ENCODE measurements at regions not wholly inside any gene's neighbourhood (a gene's known extent, or its start where the extent isn't known, plus 50 kb on each side); places are given as distances from the start of the nearest gene placed in this dataset.

- no peak for DNase-seq
Observed at GRCh38 chr2:12932192-12932591, 215.5 kb downstream of the TRIB2 start.

- DNase-seq = no peak
Observed at GRCh38 chr2:12934146-12934756, 217.5 kb downstream of the TRIB2 start.

- DNase-seq = no peak
Observed at GRCh38 chr2:12935222-12935621, 218.5 kb downstream of the TRIB2 start.

- DNase-seq = no peak
Observed at GRCh38 chr2:12935796-12936195, 219.1 kb downstream of the TRIB2 start.

GRCh38 chr2:12941203-12941602 lies 224.5 kb downstream of the TRIB2 start:
- DNase-seq = no peak

- no peak for DNase-seq
Observed at GRCh38 chr2:12948231-12948960, 231.7 kb downstream of the TRIB2 start.

GRCh38 chr2:12948961-12949353 lies 232.2 kb downstream of the TRIB2 start:
- DNase-seq = no peak

- no peak for DNase-seq
Observed at GRCh38 chr2:12949406-12949805, 232.7 kb downstream of the TRIB2 start.

GRCh38 chr2:12950174-12950573 lies 233.4 kb downstream of the TRIB2 start:
- DNase-seq = no peak

- no peak for DNase-seq
Observed at GRCh38 chr2:12950957-12951656, 234.4 kb downstream of the TRIB2 start.

GRCh38 chr2:12951657-12951973 lies 234.9 kb downstream of the TRIB2 start:
- no peak for DNase-seq

GRCh38 chr2:12953596-12953995 lies 236.9 kb downstream of the TRIB2 start:
- no peak for DNase-seq

GRCh38 chr2:12955864-12956263 lies 239.1 kb downstream of the TRIB2 start:
- DNase-seq = no peak

- DNase-seq = no peak
Observed at GRCh38 chr2:12957251-12957650, 240.5 kb downstream of the TRIB2 start.

GRCh38 chr2:12959935-12960334 lies 243.2 kb downstream of the TRIB2 start:
- no peak for DNase-seq

GRCh38 chr2:12960671-12961070 lies 243.9 kb downstream of the TRIB2 start:
- no peak for DNase-seq

- no peak for DNase-seq
Observed at GRCh38 chr2:12964904-12965539, 248.3 kb downstream of the TRIB2 start.

- peak; percentile 88 to 92 for DNase-seq
Observed at GRCh38 chr2:12965540-12966269, 249.0 kb downstream of the TRIB2 start.

GRCh38 chr2:12967804-12968203 lies 251.1 kb downstream of the TRIB2 start:
- DNase-seq = no peak

GRCh38 chr2:12968399-12968798 lies 251.7 kb downstream of the TRIB2 start:
- no peak for DNase-seq

GRCh38 chr2:12970861-12971260 lies 254.1 kb downstream of the TRIB2 start:
- no peak for DNase-seq

- no peak for DNase-seq
Observed at GRCh38 chr2:12971581-12972365, 255.0 kb downstream of the TRIB2 start.
